K562 (cell line): ENCODE measurements at regions not wholly inside any gene's neighbourhood (a gene's known extent, or its start where the extent isn't known, plus 50 kb on each side); places are given as distances from the start of the nearest gene placed in this dataset.

Experiments used
- ATAC-seq: fragments of 200-7000 bp; cut with Tn5 transposase; 3 replicates; pipeline ENCODE4 v1.9.1; 2020; ENCODE audit warnings: moderate library complexity
- BruUV-seq: library from RNA; stranded (reverse); fragments of 400-500 nt; replicated peaks from 2 replicates; lab custom pipeline; 2021; lab: Mats Ljungman, UMichigan
- CTCF ChIA-PET: fragments of 300-600 bp; formaldehyde crosslinking; extraction: SDS; loops from one replicate; lab custom pipeline; 2021; ENCODE audit warnings: low intra/inter-chr PET ratio; lab: Yijun Ruan, JAX
- POLR2A ChIA-PET: fragments of 300-600, 350-650 bp; sonication (Branson Sonifier 250); formaldehyde crosslinking; extraction: SDS; loops from one replicate; lab custom pipeline; 2021; ENCODE audit warnings: antibody characterized with exemption, inconsistent platforms; lab: Yijun Ruan, JAX
- DNase-seq, 4 experiments: peaks; one replicate each; pipeline versions ENCODE4 v3.0.0 to v3.0.0-alpha.2; 2011 to 2018; ENCODE audit warnings: low spot score in 3 of 4, mixed read lengths in 3 of 4; ENCODE audit errors: extremely low read depth in 1 of 4
- FAIRE-seq: peaks from 2 replicates; lab custom pipeline; 2011; peaks lifted over from hg19 to GRCh38; lab: Jason Lieb, UNC
- H2AFZ ChIP-seq: 2 replicates; pipeline ENCODE4 v1.6.0; 2011; ENCODE audit warnings: low read depth, low read length, control low read depth, inconsistent platforms
- H3K27ac ChIP-seq: fragments of 200-600 bp; 3 replicates; pipeline ENCODE4 v1.8.0; 2011; ENCODE audit warnings: low read depth, mild to moderate bottlenecking, control low read depth, inconsistent platforms, low read length, moderate library complexity, mixed read lengths; ENCODE audit errors: extremely low read depth
- H3K27me3 ChIP-seq, 2 experiments: fragments of 300-600 bp in 1 of 2; 2 replicates in 1 of 2; 3 replicates in 1 of 2; pipeline versions ENCODE4 v1.6.0 to v1.8.0; 2011; ENCODE audit warnings: inconsistent platforms in 2 of 2, low read length in 2 of 2, mild to moderate bottlenecking in 1 of 2, mixed read lengths in 1 of 2, moderate library complexity in 1 of 2; ENCODE audit not compliant: control insufficient read depth in 2 of 2, insufficient read depth in 2 of 2
- H3K36me3 ChIP-seq: fragments of 300-600 bp; 3 replicates; pipeline ENCODE4 v1.8.0; 2011; ENCODE audit warnings: mild to moderate bottlenecking, low read length, inconsistent platforms; ENCODE audit not compliant: control insufficient read depth, insufficient read depth
- H3K4me1 ChIP-seq, 2 experiments: fragments of 200-600 bp in 1 of 2; replicated peaks in 1 of 2; 2 replicates in 1 of 2; 3 replicates in 1 of 2; pipeline versions ENCODE4 v1.5.1 to v1.8.0; 2011; ENCODE audit warnings: inconsistent platforms in 2 of 2, low read length in 2 of 2, mild to moderate bottlenecking in 1 of 2, mixed read lengths in 1 of 2, moderate library complexity in 1 of 2; ENCODE audit not compliant: control insufficient read depth in 2 of 2, insufficient read depth in 2 of 2
- H3K4me2 ChIP-seq: 2 replicates; pipeline ENCODE4 v1.6.1; 2011; ENCODE audit warnings: low read length, control low read depth, inconsistent platforms, mixed read lengths; ENCODE audit not compliant: insufficient read depth
- H3K4me3 ChIP-seq: fragments of 200-600 bp; sonication (generic), shearing (Covaris generic); 2 replicates; pipeline ENCODE4 v1.5.1; 2016; ENCODE audit warnings: control low read depth, inconsistent platforms
- H3K79me2 ChIP-seq: fragments of 200-600 bp; 3 replicates; pipeline ENCODE4 v1.8.0; 2011; ENCODE audit warnings: low read length, inconsistent platforms; ENCODE audit not compliant: control insufficient read depth, insufficient read depth
- H3K9ac ChIP-seq, 2 experiments: 2 replicates each; pipeline versions ENCODE4 v1.6.0 to v1.6.1; 2011; ENCODE audit warnings: low read depth in 2 of 2, low read length in 2 of 2, control low read depth in 1 of 2, inconsistent platforms in 1 of 2, mild to moderate bottlenecking in 1 of 2, mixed read lengths in 1 of 2; ENCODE audit not compliant: insufficient read depth in 1 of 2
- H3K9me1 ChIP-seq: one replicate; pipeline ENCODE4 v1.6.0; 2011; ENCODE audit warnings: inconsistent platforms, mild to moderate bottlenecking, low read length, moderate library complexity; ENCODE audit not compliant: control insufficient read depth, insufficient read depth
- H3K9me3 ChIP-seq: replicated peaks from 2 replicates; pipeline ENCODE4 v1.5.1; 2011; ENCODE audit warnings: low read depth, low read length, inconsistent platforms; ENCODE audit not compliant: control insufficient read depth, insufficient read depth
- H4K20me1 ChIP-seq: replicated peaks from 2 replicates; pipeline ENCODE4 v1.6.1; 2011; ENCODE audit warnings: low read length, inconsistent platforms, mixed read lengths; ENCODE audit not compliant: control insufficient read depth, insufficient read depth
- BRD4 ChIP-seq: fragments of 200-600 bp; sonication (generic); IDR thresholded peaks from 2 replicates; pipeline ENCODE4 v1.6.1; 2017; ENCODE audit warnings: inconsistent platforms
- COPS2 ChIP-seq: fragments of 450-650 bp; conservative IDR thresholded peaks from 2 replicates; pipeline ENCODE4 v1.6.1; 2016; ENCODE audit warnings: mild to moderate bottlenecking, moderate library complexity
- GTF2E2 ChIP-seq: fragments of 200-800 bp; sonication (Bioruptor generic); IDR thresholded peaks from 2 replicates; pipeline ENCODE4 v1.6.1; 2016; ENCODE audit warnings: missing genetic modification characterization, missing compliant biosample characterization
- HCFC1 ChIP-seq: IDR thresholded peaks from 2 replicates; pipeline ENCODE4 v1.6.1; 2012; ENCODE audit warnings: low read depth, low read length, improper control_type of control experiment
- IFI16 ChIP-seq: fragments of 250-450 bp; sonication (Bioruptor Pico); IDR thresholded peaks from 2 replicates; pipeline ENCODE4 v2.1.2; 2022; ENCODE audit warnings: mild to moderate bottlenecking, inconsistent platforms
- RFX7 ChIP-seq: fragments of 250-450 bp; sonication (Bioruptor Pico); IDR thresholded peaks from 2 replicates; pipeline ENCODE4 v1.5.1; 2021; ENCODE audit warnings: mild to moderate bottlenecking
- SP1 ChIP-seq: sonication (generic); formaldehyde crosslinking; IDR thresholded peaks from 2 replicates; pipeline ENCODE4 v1.8.1; 2022; ENCODE audit warnings: mild to moderate bottlenecking, missing genetic modification reagents
- ZNF263 ChIP-seq: sonication (generic); formaldehyde crosslinking; IDR thresholded peaks from 2 replicates; pipeline ENCODE4 v1.8.0; 2022; ENCODE audit warnings: mild to moderate bottlenecking, missing genetic modification reagents, borderline replicate concordance
- WGBS: fragments of 100-300 bp; shearing (Covaris generic); methylation state at CpG from one replicate; pipeline ENCODE4 v1.1.6; 2016; ENCODE audit warnings: low coverage, mixed read lengths; ENCODE audit not compliant: insufficient coverage; ENCODE audit errors: missing lambda C conversion rate; 5-methylcytosine and 5-hydroxymethylcytosine counted together
- in situ Hi-C: fragments of 300-500 bp; cut with MboI; formaldehyde crosslinking; loops from 4 replicates; pipeline ENCODE4 v1.15.0; 2018; ENCODE audit warnings: inconsistent platforms, mixed read lengths
- intact Hi-C: fragments of 100-400 bp; cut with micrococcal nuclease; formaldehyde crosslinking; loops from 2 replicates; pipeline ENCODE4 v1.14.2; 2022
- TF ChIP-seq, protein P1 (sequence below): sonication (generic); formaldehyde crosslinking; IDR thresholded peaks from 2 replicates; pipeline ENCODE4 v1.8.0; 2022; ENCODE audit warnings: missing genetic modification reagents, mild to moderate bottlenecking, borderline replicate concordance
- TF ChIP-seq, protein P2 (sequence below): sonication (generic); formaldehyde crosslinking; IDR thresholded peaks from 2 replicates; pipeline ENCODE4 v1.8.0; 2023; ENCODE audit warnings: missing genetic modification reagents, mild to moderate bottlenecking, borderline replicate concordance
- TF ChIP-seq, protein P3 (sequence below), 2 experiments: fragments of 450-650 bp; conservative IDR thresholded peaks; 2 replicates each; pipeline ENCODE4 v1.6.1; 2017; ENCODE audit warnings: mild to moderate bottlenecking in 2 of 2, moderate library complexity in 2 of 2

GRCh38 chr4:96154676-96155075 lies 314.8 kb downstream of the PDHA2 start:
- ATAC-seq (no peak), DNase-seq (no peak), FAIRE-seq (no peak)
- no peaks in the 10 kb centered on the region for H3K27me3 ChIP-seq
- 3% methylated on average over 2 of the region's 2 CpGs for WGBS
- no peaks in the 10 kb centered on the region for H3K36me3 ChIP-seq
- in situ Hi-C loops: no loop called here
- no peak for TF ChIP-seq GTF2E2 (tag)
- TF ChIP-seq ZNF263 (CRISPR knock-in tag): no peak
- TF ChIP-seq, protein P1, sequence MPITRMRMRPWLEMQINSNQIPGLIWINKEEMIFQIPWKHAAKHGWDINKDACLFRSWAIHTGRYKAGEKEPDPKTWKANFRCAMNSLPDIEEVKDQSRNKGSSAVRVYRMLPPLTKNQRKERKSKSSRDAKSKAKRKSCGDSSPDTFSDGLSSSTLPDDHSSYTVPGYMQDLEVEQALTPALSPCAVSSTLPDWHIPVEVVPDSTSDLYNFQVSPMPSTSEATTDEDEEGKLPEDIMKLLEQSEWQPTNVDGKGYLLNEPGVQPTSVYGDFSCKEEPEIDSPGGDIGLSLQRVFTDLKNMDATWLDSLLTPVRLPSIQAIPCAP (CRISPR knock-in tag): no peak
- TF ChIP-seq, protein P2, sequence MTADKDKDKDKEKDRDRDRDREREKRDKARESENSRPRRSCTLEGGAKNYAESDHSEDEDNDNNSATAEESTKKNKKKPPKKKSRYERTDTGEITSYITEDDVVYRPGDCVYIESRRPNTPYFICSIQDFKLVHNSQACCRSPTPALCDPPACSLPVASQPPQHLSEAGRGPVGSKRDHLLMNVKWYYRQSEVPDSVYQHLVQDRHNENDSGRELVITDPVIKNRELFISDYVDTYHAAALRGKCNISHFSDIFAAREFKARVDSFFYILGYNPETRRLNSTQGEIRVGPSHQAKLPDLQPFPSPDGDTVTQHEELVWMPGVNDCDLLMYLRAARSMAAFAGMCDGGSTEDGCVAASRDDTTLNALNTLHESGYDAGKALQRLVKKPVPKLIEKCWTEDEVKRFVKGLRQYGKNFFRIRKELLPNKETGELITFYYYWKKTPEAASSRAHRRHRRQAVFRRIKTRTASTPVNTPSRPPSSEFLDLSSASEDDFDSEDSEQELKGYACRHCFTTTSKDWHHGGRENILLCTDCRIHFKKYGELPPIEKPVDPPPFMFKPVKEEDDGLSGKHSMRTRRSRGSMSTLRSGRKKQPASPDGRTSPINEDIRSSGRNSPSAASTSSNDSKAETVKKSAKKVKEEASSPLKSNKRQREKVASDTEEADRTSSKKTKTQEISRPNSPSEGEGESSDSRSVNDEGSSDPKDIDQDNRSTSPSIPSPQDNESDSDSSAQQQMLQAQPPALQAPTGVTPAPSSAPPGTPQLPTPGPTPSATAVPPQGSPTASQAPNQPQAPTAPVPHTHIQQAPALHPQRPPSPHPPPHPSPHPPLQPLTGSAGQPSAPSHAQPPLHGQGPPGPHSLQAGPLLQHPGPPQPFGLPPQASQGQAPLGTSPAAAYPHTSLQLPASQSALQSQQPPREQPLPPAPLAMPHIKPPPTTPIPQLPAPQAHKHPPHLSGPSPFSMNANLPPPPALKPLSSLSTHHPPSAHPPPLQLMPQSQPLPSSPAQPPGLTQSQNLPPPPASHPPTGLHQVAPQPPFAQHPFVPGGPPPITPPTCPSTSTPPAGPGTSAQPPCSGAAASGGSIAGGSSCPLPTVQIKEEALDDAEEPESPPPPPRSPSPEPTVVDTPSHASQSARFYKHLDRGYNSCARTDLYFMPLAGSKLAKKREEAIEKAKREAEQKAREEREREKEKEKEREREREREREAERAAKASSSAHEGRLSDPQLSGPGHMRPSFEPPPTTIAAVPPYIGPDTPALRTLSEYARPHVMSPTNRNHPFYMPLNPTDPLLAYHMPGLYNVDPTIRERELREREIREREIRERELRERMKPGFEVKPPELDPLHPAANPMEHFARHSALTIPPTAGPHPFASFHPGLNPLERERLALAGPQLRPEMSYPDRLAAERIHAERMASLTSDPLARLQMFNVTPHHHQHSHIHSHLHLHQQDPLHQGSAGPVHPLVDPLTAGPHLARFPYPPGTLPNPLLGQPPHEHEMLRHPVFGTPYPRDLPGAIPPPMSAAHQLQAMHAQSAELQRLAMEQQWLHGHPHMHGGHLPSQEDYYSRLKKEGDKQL (CRISPR knock-in tag): no peak
- no peak for TF ChIP-seq BRD4
- TF ChIP-seq, protein P3, sequence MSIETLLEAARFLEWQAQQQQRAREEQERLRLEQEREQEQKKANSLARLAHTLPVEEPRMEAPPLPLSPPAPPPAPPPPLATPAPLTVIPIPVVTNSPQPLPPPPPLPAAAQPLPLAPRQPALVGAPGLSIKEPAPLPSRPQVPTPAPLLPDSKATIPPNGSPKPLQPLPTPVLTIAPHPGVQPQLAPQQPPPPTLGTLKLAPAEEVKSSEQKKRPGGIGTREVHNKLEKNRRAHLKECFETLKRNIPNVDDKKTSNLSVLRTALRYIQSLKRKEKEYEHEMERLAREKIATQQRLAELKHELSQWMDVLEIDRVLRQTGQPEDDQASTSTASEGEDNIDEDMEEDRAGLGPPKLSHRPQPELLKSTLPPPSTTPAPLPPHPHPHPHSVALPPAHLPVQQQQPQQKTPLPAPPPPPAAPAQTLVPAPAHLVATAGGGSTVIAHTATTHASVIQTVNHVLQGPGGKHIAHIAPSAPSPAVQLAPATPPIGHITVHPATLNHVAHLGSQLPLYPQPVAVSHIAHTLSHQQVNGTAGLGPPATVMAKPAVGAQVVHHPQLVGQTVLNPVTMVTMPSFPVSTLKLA (conservative IDR thresholded peaks at IDR 0.05): no peak
- TF ChIP-seq RFX7 (CRISPR knock-in tag): no peak
- no peak for TF ChIP-seq SP1 (CRISPR knock-in tag)
- no peak for TF ChIP-seq COPS2
- TF ChIP-seq HCFC1: no peak
- no peak for TF ChIP-seq IFI16 (CRISPR knock-in tag)
- no peaks in the 10 kb centered on the region for H3K79me2 ChIP-seq
- no peak overlapping the region for H2AFZ ChIP-seq
- POLR2A ChIA-PET: no interaction called here
- no peaks in the 10 kb centered on the region for H3K4me1 ChIP-seq
- H3K4me3 ChIP-seq: no peak overlapping the region
- intact Hi-C loops: no loop called here
- no peak overlapping the region for H3K9ac ChIP-seq
- BruUV-seq: no TSS peak
- H3K27ac ChIP-seq: no peak overlapping the region
- H4K20me1 ChIP-seq: no peaks in the 10 kb centered on the region
- H3K4me2 ChIP-seq: no peak overlapping the region
- H3K9me3 ChIP-seq: no peaks in the 10 kb centered on the region
- CTCF ChIA-PET: no interaction called here
- no peaks in the 10 kb centered on the region for H3K9me1 ChIP-seq
